ENCODE measurements at regions not wholly inside any gene's neighbourhood (a gene's known extent, or its start where the extent isn't known, plus 50 kb on each side); places are given as distances from the start of the nearest gene placed in this dataset.
"Not testable (repeated sequence)": the region's sequence is repeated elsewhere in the genome, so short reads cannot be mapped to it uniquely, and the experiment has no call there.

- intact Hi-C loops (cut with DNase I), result loop anchor here (5.0 kb wide), 1 partner anchor 137 kb away; no protein-coding TSS in a partner anchor
- peak in 2 of 10 donors; percentile 50 to 61 for DNase-seq
Measured at GRCh38 chr22:23400286-23400981, 179.7 kb downstream of the IGLL1 start.

GRCh38 chr22:23399367-23400285 lies 180.5 kb downstream of the IGLL1 start:
- intact Hi-C loops (cut with DNase I), result loop anchor here (5.0 kb wide), 1 partner anchor 138 kb away; no protein-coding TSS in a partner anchor
- peak in 3 of 10 donors; percentile 62 to 83 (median 65) for DNase-seq

- intact Hi-C loops (cut with DNase I), result no loop called here
- DNase-seq, result peak in 3 of 10 donors; percentile 59 to 79 (median 75)
Measured at GRCh38 chr22:23398701-23399366, 181.3 kb downstream of the IGLL1 start.

GRCh38 chr22:23397613-23398567 lies 182.2 kb downstream of the IGLL1 start:
- intact Hi-C loops (cut with DNase I), result no loop called here
- DNase-seq, result peak in 2 of 10 donors; percentile 68 to 76

GRCh38 chr22:23397008-23397612 lies 183.0 kb downstream of the IGLL1 start:
- peak in 2 of 10 donors; percentile 76 to 78 for DNase-seq
- intact Hi-C loops (cut with DNase I), result no loop called here

GRCh38 chr22:23396362-23397007 lies 183.6 kb downstream of the IGLL1 start:
- intact Hi-C loops (cut with DNase I), result no loop called here
- peak in 2 of 10 donors; percentile 45 to 72 for DNase-seq

- intact Hi-C loops (cut with DNase I), result no loop called here
- DNase-seq, result peak in 2 of 10 donors; percentile 74 to 81
Measured at GRCh38 chr22:23395530-23396361, 184.3 kb downstream of the IGLL1 start.

- peak in 3 of 10 donors; percentile 68 to 79 (median 72) for DNase-seq
- intact Hi-C loops (cut with DNase I), result no loop called here
Measured at GRCh38 chr22:23394525-23395326, 185.4 kb downstream of the IGLL1 start.

- intact Hi-C loops (cut with DNase I), result no loop called here
- DNase-seq, result peak in 4 of 10 donors; percentile 7 to 72 (median 67)
Measured at GRCh38 chr22:23393721-23394320, 186.3 kb downstream of the IGLL1 start.

- peak in 1 of 10 donors; percentile 71 for DNase-seq
Measured at GRCh38 chr22:23393199-23393598, 186.9 kb downstream of the IGLL1 start.

GRCh38 chr22:23392420-23393121 lies 187.5 kb downstream of the IGLL1 start:
- intact Hi-C loops (cut with DNase I), result no loop called here
- peak in 2 of 10 donors; percentile 66 to 77 for DNase-seq

More at GRCh38 chr22:23393199-23393598, 186.9 kb downstream of the IGLL1 start:
- intact Hi-C loops (cut with DNase I), result not testable (repeated sequence)

GRCh38 chr22:23391022-23391421 lies 189.1 kb downstream of the IGLL1 start:
- DNase-seq, result peak in 2 of 10 donors; percentile 75
- intact Hi-C loops (cut with DNase I), result no loop called here

- intact Hi-C loops (cut with DNase I), result loop anchor here (5.0 kb wide), 2 partner anchors 148 to 212 kb away; no protein-coding TSS in a partner anchor
- peak in 2 of 10 donors; percentile 65 to 71 for DNase-seq
Measured at GRCh38 chr22:23389271-23390071, 190.6 kb downstream of the IGLL1 start.

GRCh38 chr22:23388517-23388890 lies 191.6 kb downstream of the IGLL1 start:
- peak in 2 of 10 donors; percentile 46 to 75 for DNase-seq
- intact Hi-C loops (cut with DNase I), result loop anchor here (5.0 kb wide), 2 partner anchors 149 to 211 kb away; no protein-coding TSS in a partner anchor

All from posterior cingulate gyrus (tissue), 11 donors.